ENCODE measurements at regions not wholly inside any gene's neighbourhood (a gene's known extent, or its start where the extent isn't known, plus 50 kb on each side); places are given as distances from the start of the nearest gene placed in this dataset.

GRCh38 chr2:240310201-240310600 is 125.3 kb upstream of the GPC1 start:
- no peak for TF ChIP-seq USF2 (IDR thresholded peaks at IDR 0.05; ENCODE audit: borderline replicate concordance, low read depth, low read length)
- TF ChIP-seq CTCF (IDR thresholded peaks at IDR 0.05) = no peak

All from SK-N-SH (cell line).